GM19043 (cell line): ENCODE measurements at regions not wholly inside any gene's neighbourhood (a gene's known extent, or its start where the extent isn't known, plus 50 kb on each side); places are given as distances from the start of the nearest gene placed in this dataset.

Experiments
- ATAC-seq: cut with Tn5 transposase; IDR thresholded peaks from one replicate; pipeline ENCODE4 v1.9.1; 2021; ENCODE audit warnings: low read depth; ENCODE audit not compliant: unreplicated experiment

- ATAC-seq: no peak
Measured at GRCh38 chr10:78843495-78843894, 225.3 kb upstream of the ZMIZ1 start.

GRCh38 chr10:78844960-78845607, 223.7 kb upstream of the ZMIZ1 start:
- ATAC-seq: no peak

- no peak for ATAC-seq
Measured at GRCh38 chr10:78846071-78846470, 222.7 kb upstream of the ZMIZ1 start.

- ATAC-seq: no peak
Measured at GRCh38 chr10:78846760-78847159, 222.0 kb upstream of the ZMIZ1 start.

GRCh38 chr10:78847485-78847884, 221.3 kb upstream of the ZMIZ1 start:
- no peak for ATAC-seq

- no peak for ATAC-seq
Measured at GRCh38 chr10:78849115-78849514, 219.7 kb upstream of the ZMIZ1 start.

- ATAC-seq: no peak
Measured at GRCh38 chr10:78849731-78850130, 219.0 kb upstream of the ZMIZ1 start.

GRCh38 chr10:78850644-78851435, 217.9 kb upstream of the ZMIZ1 start:
- ATAC-seq: no peak

GRCh38 chr10:78851647-78852046, 217.1 kb upstream of the ZMIZ1 start:
- ATAC-seq: no peak

GRCh38 chr10:78852466-78853240, 216.1 kb upstream of the ZMIZ1 start:
- ATAC-seq: no peak

GRCh38 chr10:78853864-78854263, 214.9 kb upstream of the ZMIZ1 start:
- ATAC-seq: no peak

GRCh38 chr10:78856421-78856820, 212.3 kb upstream of the ZMIZ1 start:
- ATAC-seq: no peak

- ATAC-seq: no peak
Measured at GRCh38 chr10:78857193-78857592, 211.6 kb upstream of the ZMIZ1 start.

GRCh38 chr10:78859266-78859665, 209.5 kb upstream of the ZMIZ1 start:
- no peak for ATAC-seq

GRCh38 chr10:78859769-78860168, 209.0 kb upstream of the ZMIZ1 start:
- no peak for ATAC-seq

- no peak for ATAC-seq
Measured at GRCh38 chr10:78860260-78860914, 208.4 kb upstream of the ZMIZ1 start.

- ATAC-seq: no peak
Measured at GRCh38 chr10:78861529-78862327, 207.0 kb upstream of the ZMIZ1 start.

GRCh38 chr10:78862328-78862640, 206.5 kb upstream of the ZMIZ1 start:
- ATAC-seq: no peak

GRCh38 chr10:78863140-78863905, 205.4 kb upstream of the ZMIZ1 start:
- no peak for ATAC-seq

GRCh38 chr10:78863906-78864239, 204.9 kb upstream of the ZMIZ1 start:
- ATAC-seq: no peak
